Panc1 (cell line): ENCODE measurements at regions not wholly inside any gene's neighbourhood (a gene's known extent, or its start where the extent isn't known, plus 50 kb on each side); places are given as distances from the start of the nearest gene placed in this dataset.

ENCODE experiments used
- ATAC-seq: fragments of 200-7000 bp; cut with Tn5 transposase; 2 replicates; pipeline ENCODE4 v1.9.1; 2020; ENCODE audit warnings: mild to moderate bottlenecking, moderate library complexity
- BruUV-seq: library from RNA; stranded (reverse); fragments of 400-500 nt; replicated peaks from 2 replicates; lab custom pipeline; 2021; lab: Mats Ljungman, UMichigan
- CTCF ChIA-PET: fragments of 300-600 bp; sonication (Branson Sonifier 250); formaldehyde crosslinking; loops from one replicate; lab custom pipeline; 2022; ENCODE audit warnings: antibody characterized with exemption; lab: Charles Lee
- POLR2A ChIA-PET: fragments of 300-600 bp; sonication (Branson Sonifier 250); formaldehyde crosslinking; loops from one replicate; lab custom pipeline; 2022; ENCODE audit warnings: antibody characterized with exemption; lab: Charles Lee
- DNase-seq: peaks from one replicate; pipeline ENCODE4 v3.0.0-alpha.2; 2010; ENCODE audit warnings: low read depth, low spot score
- H3K27ac ChIP-seq: 2 replicates; pipeline ENCODE4 v1.5.1; 2011; ENCODE audit warnings: mild to moderate bottlenecking, low read length, inconsistent platforms
- H3K27me3 ChIP-seq: fragments of 200-500 bp; sonication (Bioruptor generic); 2 replicates; pipeline ENCODE4 v1.6.0; 2014; ENCODE audit warnings: low read length, inconsistent platforms; ENCODE audit not compliant: control insufficient read depth, insufficient read depth
- H3K36me3 ChIP-seq: fragments of 200-500 bp; sonication (Bioruptor generic); 2 replicates; pipeline ENCODE4 v1.5.1; 2014; ENCODE audit warnings: inconsistent platforms, mild to moderate bottlenecking, low read length, moderate library complexity; ENCODE audit not compliant: control insufficient read depth, insufficient read depth
- H3K4me1 ChIP-seq: 2 replicates; pipeline ENCODE4 v1.5.1; 2011; ENCODE audit warnings: inconsistent platforms, mild to moderate bottlenecking, low read length, moderate library complexity; ENCODE audit not compliant: control insufficient read depth, insufficient read depth
- H3K4me3 ChIP-seq, 2 experiments: 2 replicates each; pipeline ENCODE4 v1.5.1; 2011 to 2012; ENCODE audit warnings: low read depth in 2 of 2, low read length in 2 of 2, mild to moderate bottlenecking in 2 of 2, inconsistent platforms in 1 of 2, moderate library complexity in 1 of 2
- H3K9me3 ChIP-seq: fragments of 200-500 bp; sonication (Bioruptor generic); 2 replicates; pipeline ENCODE4 v1.5.1; 2014; ENCODE audit warnings: low read depth, mild to moderate bottlenecking, inconsistent platforms, low read length, moderate library complexity; ENCODE audit not compliant: control insufficient read depth, insufficient read depth
- POLR2AphosphoS5 ChIP-seq: IDR thresholded peaks from 2 replicates; pipeline ENCODE4 v1.6.1; 2012; ENCODE audit warnings: mild to moderate bottlenecking, low read depth, low read length, moderate library complexity
- SIN3A ChIP-seq: IDR thresholded peaks from 2 replicates; pipeline ENCODE4 v1.6.1; 2012; ENCODE audit warnings: low read depth, mild to moderate bottlenecking, low read length, moderate library complexity, borderline replicate concordance; ENCODE audit not compliant: insufficient read depth
- TCF7L2 ChIP-seq: IDR thresholded peaks from 2 replicates; pipeline ENCODE4 v1.6.1; 2011; ENCODE audit warnings: mild to moderate bottlenecking, low read depth, low read length, inconsistent platforms
- in situ Hi-C: cut with HindIII; loops from 2 replicates; pipeline ENCODE4 v1.10.0; 2016; ENCODE audit warnings: low sequenced_read_pairs, low pct_unique_long_range_greater_than_20kb
- intact Hi-C: fragments of 100-400 bp; cut with micrococcal nuclease; formaldehyde crosslinking; loops from one replicate; pipeline ENCODE4 v1.10.0; 2022; ENCODE audit not compliant: unreplicated experiment
- TF ChIP-seq, protein P1 (sequence below), 2 experiments: IDR thresholded peaks; 2 replicates each; pipeline ENCODE4 v1.6.1; 2011 to 2012; ENCODE audit warnings: low read depth in 2 of 2, control low read depth in 1 of 2, low read length in 1 of 2, mild to moderate bottlenecking in 1 of 2, moderate library complexity in 1 of 2; ENCODE audit not compliant: insufficient read depth in 1 of 2
- TF ChIP-seq, protein P2 (sequence below): fragments of 450-650 bp; IDR thresholded peaks from 2 replicates; pipeline ENCODE4 v1.5.1; 2017; ENCODE audit warnings: mild to moderate bottlenecking

DNA sequence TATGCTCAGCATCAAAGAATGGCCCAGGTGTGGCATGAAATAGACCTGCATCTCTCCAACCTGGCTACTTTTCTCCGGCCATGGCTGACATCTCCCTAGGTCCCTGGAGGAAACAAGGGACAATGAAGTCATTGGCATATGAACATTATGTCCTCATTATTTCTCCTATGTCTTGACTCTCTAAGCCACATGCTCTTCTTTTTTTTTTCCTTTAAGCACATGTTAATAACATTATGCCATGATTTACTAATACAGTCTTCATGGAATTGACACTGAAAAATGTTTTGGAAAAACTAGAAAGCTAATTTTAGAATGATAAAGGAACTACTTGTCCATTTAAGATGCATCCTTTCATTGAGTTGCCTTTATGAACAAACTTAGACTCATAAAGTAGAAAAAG, 628.9 kb downstream of the TNS3 start:
- no peak for ATAC-seq
- intact Hi-C loops (no loop called here), in situ Hi-C loops (no loop called here)
- DNase-seq: no peak
- POLR2A ChIA-PET: no interaction called here
- BruUV-seq: no TSS peak
- TF ChIP-seq, protein P1, sequence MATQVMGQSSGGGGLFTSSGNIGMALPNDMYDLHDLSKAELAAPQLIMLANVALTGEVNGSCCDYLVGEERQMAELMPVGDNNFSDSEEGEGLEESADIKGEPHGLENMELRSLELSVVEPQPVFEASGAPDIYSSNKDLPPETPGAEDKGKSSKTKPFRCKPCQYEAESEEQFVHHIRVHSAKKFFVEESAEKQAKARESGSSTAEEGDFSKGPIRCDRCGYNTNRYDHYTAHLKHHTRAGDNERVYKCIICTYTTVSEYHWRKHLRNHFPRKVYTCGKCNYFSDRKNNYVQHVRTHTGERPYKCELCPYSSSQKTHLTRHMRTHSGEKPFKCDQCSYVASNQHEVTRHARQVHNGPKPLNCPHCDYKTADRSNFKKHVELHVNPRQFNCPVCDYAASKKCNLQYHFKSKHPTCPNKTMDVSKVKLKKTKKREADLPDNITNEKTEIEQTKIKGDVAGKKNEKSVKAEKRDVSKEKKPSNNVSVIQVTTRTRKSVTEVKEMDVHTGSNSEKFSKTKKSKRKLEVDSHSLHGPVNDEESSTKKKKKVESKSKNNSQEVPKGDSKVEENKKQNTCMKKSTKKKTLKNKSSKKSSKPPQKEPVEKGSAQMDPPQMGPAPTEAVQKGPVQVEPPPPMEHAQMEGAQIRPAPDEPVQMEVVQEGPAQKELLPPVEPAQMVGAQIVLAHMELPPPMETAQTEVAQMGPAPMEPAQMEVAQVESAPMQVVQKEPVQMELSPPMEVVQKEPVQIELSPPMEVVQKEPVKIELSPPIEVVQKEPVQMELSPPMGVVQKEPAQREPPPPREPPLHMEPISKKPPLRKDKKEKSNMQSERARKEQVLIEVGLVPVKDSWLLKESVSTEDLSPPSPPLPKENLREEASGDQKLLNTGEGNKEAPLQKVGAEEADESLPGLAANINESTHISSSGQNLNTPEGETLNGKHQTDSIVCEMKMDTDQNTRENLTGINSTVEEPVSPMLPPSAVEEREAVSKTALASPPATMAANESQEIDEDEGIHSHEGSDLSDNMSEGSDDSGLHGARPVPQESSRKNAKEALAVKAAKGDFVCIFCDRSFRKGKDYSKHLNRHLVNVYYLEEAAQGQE (IDR thresholded peaks at IDR 0.05; ENCODE audit: insufficient read depth in 1 of 2, low read depth in 2 of 2, low read length in 1 of 2): no peak
- no peak for TF ChIP-seq TCF7L2
- TF ChIP-seq, protein P2, sequence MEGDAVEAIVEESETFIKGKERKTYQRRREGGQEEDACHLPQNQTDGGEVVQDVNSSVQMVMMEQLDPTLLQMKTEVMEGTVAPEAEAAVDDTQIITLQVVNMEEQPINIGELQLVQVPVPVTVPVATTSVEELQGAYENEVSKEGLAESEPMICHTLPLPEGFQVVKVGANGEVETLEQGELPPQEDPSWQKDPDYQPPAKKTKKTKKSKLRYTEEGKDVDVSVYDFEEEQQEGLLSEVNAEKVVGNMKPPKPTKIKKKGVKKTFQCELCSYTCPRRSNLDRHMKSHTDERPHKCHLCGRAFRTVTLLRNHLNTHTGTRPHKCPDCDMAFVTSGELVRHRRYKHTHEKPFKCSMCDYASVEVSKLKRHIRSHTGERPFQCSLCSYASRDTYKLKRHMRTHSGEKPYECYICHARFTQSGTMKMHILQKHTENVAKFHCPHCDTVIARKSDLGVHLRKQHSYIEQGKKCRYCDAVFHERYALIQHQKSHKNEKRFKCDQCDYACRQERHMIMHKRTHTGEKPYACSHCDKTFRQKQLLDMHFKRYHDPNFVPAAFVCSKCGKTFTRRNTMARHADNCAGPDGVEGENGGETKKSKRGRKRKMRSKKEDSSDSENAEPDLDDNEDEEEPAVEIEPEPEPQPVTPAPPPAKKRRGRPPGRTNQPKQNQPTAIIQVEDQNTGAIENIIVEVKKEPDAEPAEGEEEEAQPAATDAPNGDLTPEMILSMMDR: no peak
- TF ChIP-seq SIN3A: no peak
- no peak for TF ChIP-seq POLR2AphosphoS5
- H3K27ac ChIP-seq: no peak overlapping the region
- no peak overlapping the region for H3K4me3 ChIP-seq
- no peaks in the 10 kb centered on the region for H3K36me3 ChIP-seq
- H3K27me3 ChIP-seq: no peaks in the 10 kb centered on the region
- H3K4me1 ChIP-seq: no peaks in the 10 kb centered on the region
- no peaks in the 10 kb centered on the region for H3K9me3 ChIP-seq
- CTCF ChIA-PET: no interaction called here

DNA sequence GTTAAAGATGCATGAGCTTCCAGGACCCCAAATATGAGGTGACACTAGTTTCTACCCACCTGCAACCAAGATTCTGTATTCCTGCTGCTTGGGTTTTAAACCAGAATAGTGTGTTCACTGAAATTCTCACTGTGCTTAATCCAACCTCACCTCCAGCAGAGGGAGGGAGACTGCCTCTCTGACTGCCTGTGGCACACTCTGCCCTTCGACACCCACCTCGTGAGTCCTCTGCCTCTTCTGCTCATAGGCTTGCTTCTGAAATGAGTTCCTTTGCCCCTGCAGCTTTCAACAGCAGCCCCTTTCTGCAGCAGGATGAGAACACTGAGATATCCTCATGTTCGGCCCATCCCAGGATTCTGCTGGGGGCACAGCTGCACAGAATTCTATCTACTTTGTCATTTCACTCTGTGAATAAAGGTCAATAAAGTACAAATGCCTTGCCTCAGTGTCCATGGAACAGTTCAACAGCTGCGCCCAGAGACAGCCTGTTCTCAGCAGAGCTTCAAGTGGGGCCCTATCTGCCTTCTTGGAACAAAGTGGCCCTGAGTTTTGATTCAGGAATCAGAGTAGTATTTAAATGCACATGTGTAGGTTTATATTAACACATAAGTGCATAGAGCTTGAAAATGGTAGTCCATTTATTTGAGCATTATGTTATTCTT, 632.5 kb downstream of the TNS3 start:
- H3K27me3 ChIP-seq: no peaks in the 10 kb centered on the region
- CTCF ChIA-PET: no interaction called here
- BruUV-seq: no TSS peak
- intact Hi-C loops: no loop called here
- H3K36me3 ChIP-seq: no peaks in the 10 kb centered on the region
- TF ChIP-seq POLR2AphosphoS5 (no peak), SIN3A (no peak), TCF7L2 (no peak)
- TF ChIP-seq, protein P1 (IDR thresholded peaks at IDR 0.05; ENCODE audit: insufficient read depth in 1 of 2, low read depth in 2 of 2, low read length in 1 of 2): no peak
- TF ChIP-seq, protein P2: no peak
- POLR2A ChIA-PET: no interaction called here
- ATAC-seq (no peak), DNase-seq (no peak)
- H3K9me3 ChIP-seq: no peaks in the 10 kb centered on the region
- no peak overlapping the region for H3K27ac ChIP-seq
- H3K4me3 ChIP-seq: no peak overlapping the region
- in situ Hi-C loops: no loop called here
- H3K4me1 ChIP-seq: no peaks in the 10 kb centered on the region
